ENCODE measurements at regions not wholly inside any gene's neighbourhood (a gene's known extent, or its start where the extent isn't known, plus 50 kb on each side); places are given as distances from the start of the nearest gene placed in this dataset.

- ChIA-PET RAD21 (ENCODE audit: low non-redundant PET in 1 of 2, low total read pairs in 2 of 2, uncharacterized antibody in 2 of 2, unreplicated experiment in 2 of 2) (no interaction called here), POLR2A (no interaction called here), CTCF (no interaction called here)
- intact Hi-C loops (cut with micrococcal nuclease) = no loop called here
- Histone ChIP-seq H3K9ac (ENCODE audit: low read length) (no peak overlapping the region), H3K27ac (ENCODE audit: low read depth, low read length) (no peak overlapping the region), H4K20me1 (ENCODE audit: insufficient read depth) (no peaks in the 10 kb centered on the region), H3K9me3 (ENCODE audit: control insufficient read depth in 1 of 2, insufficient read depth in 1 of 2, low read depth in 1 of 2, low read length in 2 of 2) (peaks cover 3 to 10% of the 10 kb centered on the region in 2 experiments; a peak in 2 of 4 replicates), H3K79me2 (ENCODE audit: insufficient read depth, low read length) (no peaks in the 10 kb centered on the region), H2AFZ (ENCODE audit: low read depth, low read length, poor library complexity, severe bottlenecking) (no peak overlapping the region), H3K9me2 (ENCODE audit: insufficient read depth) (no peaks in the 10 kb centered on the region), H3K36me3 (ENCODE audit: control insufficient read depth in 1 of 2, insufficient read depth in 2 of 2, low read length in 2 of 2) (no peaks in the 10 kb centered on the region), H3K4me2 (ENCODE audit: low read length) (no peak overlapping the region), H3K4me3 (replicated peaks in 1 of 2; ENCODE audit: low read depth in 1 of 2, low read length in 2 of 2) (no peak overlapping the region), H3K27me3 (ENCODE audit: insufficient read depth, low read length) (no peaks in the 10 kb centered on the region), H3K4me1 (ENCODE audit: control insufficient read depth in 1 of 2, insufficient read depth in 2 of 2, low read length in 2 of 2) (no peaks in the 10 kb centered on the region)
- DNase-seq (ENCODE audit: low read depth, low spot score) = no peak
- no peak for TF ChIP-seq ZBTB33 (IDR thresholded peaks at IDR 0.05; ENCODE audit: extremely low read depth, insufficient replicate concordance, low read length)
- TF ChIP-seq, protein P1, sequence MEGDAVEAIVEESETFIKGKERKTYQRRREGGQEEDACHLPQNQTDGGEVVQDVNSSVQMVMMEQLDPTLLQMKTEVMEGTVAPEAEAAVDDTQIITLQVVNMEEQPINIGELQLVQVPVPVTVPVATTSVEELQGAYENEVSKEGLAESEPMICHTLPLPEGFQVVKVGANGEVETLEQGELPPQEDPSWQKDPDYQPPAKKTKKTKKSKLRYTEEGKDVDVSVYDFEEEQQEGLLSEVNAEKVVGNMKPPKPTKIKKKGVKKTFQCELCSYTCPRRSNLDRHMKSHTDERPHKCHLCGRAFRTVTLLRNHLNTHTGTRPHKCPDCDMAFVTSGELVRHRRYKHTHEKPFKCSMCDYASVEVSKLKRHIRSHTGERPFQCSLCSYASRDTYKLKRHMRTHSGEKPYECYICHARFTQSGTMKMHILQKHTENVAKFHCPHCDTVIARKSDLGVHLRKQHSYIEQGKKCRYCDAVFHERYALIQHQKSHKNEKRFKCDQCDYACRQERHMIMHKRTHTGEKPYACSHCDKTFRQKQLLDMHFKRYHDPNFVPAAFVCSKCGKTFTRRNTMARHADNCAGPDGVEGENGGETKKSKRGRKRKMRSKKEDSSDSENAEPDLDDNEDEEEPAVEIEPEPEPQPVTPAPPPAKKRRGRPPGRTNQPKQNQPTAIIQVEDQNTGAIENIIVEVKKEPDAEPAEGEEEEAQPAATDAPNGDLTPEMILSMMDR (IDR thresholded peaks at IDR 0.05 in 2 of 3, conservative IDR thresholded peaks at IDR 0.05 in 1 of 3; ENCODE audit: borderline replicate concordance in 1 of 3, insufficient read depth in 1 of 3, low read depth in 2 of 3, low read length in 2 of 3) = no peak
- no peak for TF ChIP-seq EZH2phosphoT487 (IDR thresholded peaks at IDR 0.05; ENCODE audit: borderline replicate concordance)
- no peak for TF ChIP-seq ELF1 (IDR thresholded peaks at IDR 0.05; ENCODE audit: borderline replicate concordance, low read depth)
- TF ChIP-seq CEBPB (IDR thresholded peaks at IDR 0.05; ENCODE audit: low read depth) = no peak
- no peak for TF ChIP-seq JUND (IDR thresholded peaks at IDR 0.05)
- TF ChIP-seq, protein P2, sequence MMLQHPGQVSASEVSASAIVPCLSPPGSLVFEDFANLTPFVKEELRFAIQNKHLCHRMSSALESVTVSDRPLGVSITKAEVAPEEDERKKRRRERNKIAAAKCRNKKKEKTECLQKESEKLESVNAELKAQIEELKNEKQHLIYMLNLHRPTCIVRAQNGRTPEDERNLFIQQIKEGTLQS (IDR thresholded peaks at IDR 0.05) = no peak
- TF ChIP-seq CBX3 (IDR thresholded peaks at IDR 0.05; ENCODE audit: low read depth) = no peak
- TF ChIP-seq EZH2 (IDR thresholded peaks at IDR 0.05) = no peak
- no peak for ATAC-seq
- BruUV-seq (replicated peaks) = no TSS peak
Observed at GRCh38 chr10:129366450-129366849, 100.6 kb upstream of the MGMT start.
